ENCODE measurements at regions not wholly inside any gene's neighbourhood (a gene's known extent, or its start where the extent isn't known, plus 50 kb on each side); places are given as distances from the start of the nearest gene placed in this dataset.

DNA sequence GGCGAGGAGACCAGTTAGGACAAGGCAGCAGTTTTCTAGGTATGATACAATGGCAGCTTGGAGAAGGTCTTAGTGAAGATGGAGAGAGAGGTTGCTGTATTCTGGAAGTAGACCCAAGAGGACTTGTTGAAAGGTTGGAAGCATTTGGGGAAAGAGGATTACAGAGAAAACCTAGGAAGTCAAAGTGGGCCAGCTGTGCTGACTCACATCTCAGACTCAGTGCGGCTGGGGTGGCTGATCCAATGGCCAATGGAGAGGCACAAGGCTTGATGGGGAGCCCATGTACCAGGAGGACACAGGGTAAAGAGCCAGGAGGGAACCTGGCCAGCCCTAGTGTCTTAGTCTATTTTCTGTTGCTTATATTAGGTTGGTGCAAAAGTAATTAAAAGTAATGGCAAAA, 194.5 kb upstream of the GALNT17 start:
- 89 to 94% methylated on average over 2 of the region's 2 CpGs for WGBS, 2 donors
- TF ChIP-seq, protein P1, sequence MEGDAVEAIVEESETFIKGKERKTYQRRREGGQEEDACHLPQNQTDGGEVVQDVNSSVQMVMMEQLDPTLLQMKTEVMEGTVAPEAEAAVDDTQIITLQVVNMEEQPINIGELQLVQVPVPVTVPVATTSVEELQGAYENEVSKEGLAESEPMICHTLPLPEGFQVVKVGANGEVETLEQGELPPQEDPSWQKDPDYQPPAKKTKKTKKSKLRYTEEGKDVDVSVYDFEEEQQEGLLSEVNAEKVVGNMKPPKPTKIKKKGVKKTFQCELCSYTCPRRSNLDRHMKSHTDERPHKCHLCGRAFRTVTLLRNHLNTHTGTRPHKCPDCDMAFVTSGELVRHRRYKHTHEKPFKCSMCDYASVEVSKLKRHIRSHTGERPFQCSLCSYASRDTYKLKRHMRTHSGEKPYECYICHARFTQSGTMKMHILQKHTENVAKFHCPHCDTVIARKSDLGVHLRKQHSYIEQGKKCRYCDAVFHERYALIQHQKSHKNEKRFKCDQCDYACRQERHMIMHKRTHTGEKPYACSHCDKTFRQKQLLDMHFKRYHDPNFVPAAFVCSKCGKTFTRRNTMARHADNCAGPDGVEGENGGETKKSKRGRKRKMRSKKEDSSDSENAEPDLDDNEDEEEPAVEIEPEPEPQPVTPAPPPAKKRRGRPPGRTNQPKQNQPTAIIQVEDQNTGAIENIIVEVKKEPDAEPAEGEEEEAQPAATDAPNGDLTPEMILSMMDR (IDR thresholded peaks at IDR 0.05; ENCODE audit: control extremely low read depth, extremely low read depth) = no peak
- DNase-seq (no peak), ATAC-seq (ENCODE audit: insufficient read depth, low FRiP score) (no peak)
- Histone ChIP-seq H3K4me1 (ENCODE audit: control insufficient read depth in 5 of 5, insufficient read depth in 5 of 5, low read length in 5 of 5) (no peaks in the 10 kb centered on the region), H3K27ac (ENCODE audit: low read depth in 1 of 2, low read length in 1 of 2) (no peak overlapping the region), H3K4me3 (no peak overlapping the region), H3K27me3 (ENCODE audit: control insufficient read depth in 3 of 3, insufficient read depth in 3 of 3, low read length in 2 of 3) (no peaks in the 10 kb centered on the region), H3K36me3 (ENCODE audit: control insufficient read depth in 4 of 4, insufficient read depth in 4 of 4, low read length in 4 of 4) (no peaks in the 10 kb centered on the region), H3K9ac (ENCODE audit: insufficient read depth in 1 of 2, low read length in 2 of 2) (no peak overlapping the region), H3K9me3 (ENCODE audit: control insufficient read depth in 4 of 4, insufficient read depth in 3 of 4, low read length in 3 of 4) (peaks cover 0 to 2% (median 0%) of the 10 kb centered on the region in 4 donors)

DNA sequence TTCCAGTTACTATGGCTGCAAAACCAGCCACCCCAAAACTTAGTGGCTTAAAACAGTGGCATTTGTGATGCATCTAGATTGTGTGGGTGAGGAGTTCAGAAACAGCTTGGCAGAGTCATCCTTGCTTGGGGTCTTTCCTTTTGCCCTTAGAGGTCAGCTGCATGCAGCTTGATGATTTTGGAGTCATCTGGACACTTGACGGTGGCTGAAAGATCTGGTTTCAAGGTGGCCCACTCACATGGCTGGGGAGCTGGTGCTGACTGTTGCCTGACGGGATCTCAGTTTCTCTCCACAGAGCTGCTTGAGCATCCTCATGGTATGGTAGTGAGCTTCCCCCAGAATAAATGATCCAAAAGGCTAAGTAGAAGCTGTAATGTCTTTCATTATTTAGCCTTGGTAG, 191.3 kb upstream of the GALNT17 start:
- Histone ChIP-seq H3K36me3 (ENCODE audit: control insufficient read depth in 4 of 4, insufficient read depth in 4 of 4, low read length in 4 of 4) (no peaks in the 10 kb centered on the region), H3K4me1 (ENCODE audit: control insufficient read depth in 5 of 5, insufficient read depth in 5 of 5, low read length in 5 of 5) (no peaks in the 10 kb centered on the region), H3K9ac (ENCODE audit: insufficient read depth in 1 of 2, low read length in 2 of 2) (no peak overlapping the region), H3K27ac (ENCODE audit: low read depth in 1 of 2, low read length in 1 of 2) (no peak overlapping the region), H3K4me3 (no peak overlapping the region), H3K27me3 (ENCODE audit: control insufficient read depth in 3 of 3, insufficient read depth in 3 of 3, low read length in 2 of 3) (no peaks in the 10 kb centered on the region), H3K9me3 (ENCODE audit: control insufficient read depth in 4 of 4, insufficient read depth in 3 of 4, low read length in 3 of 4) (peaks cover 0 to 2% (median 0%) of the 10 kb centered on the region in 4 donors)
- DNase-seq (no peak), ATAC-seq (ENCODE audit: insufficient read depth, low FRiP score) (no peak)
- TF ChIP-seq, protein P1 (IDR thresholded peaks at IDR 0.05; ENCODE audit: control extremely low read depth, extremely low read depth) = no peak
- WGBS, 2 donors = 96 to 100% methylated on average over 2 of the region's 2 CpGs

DNA sequence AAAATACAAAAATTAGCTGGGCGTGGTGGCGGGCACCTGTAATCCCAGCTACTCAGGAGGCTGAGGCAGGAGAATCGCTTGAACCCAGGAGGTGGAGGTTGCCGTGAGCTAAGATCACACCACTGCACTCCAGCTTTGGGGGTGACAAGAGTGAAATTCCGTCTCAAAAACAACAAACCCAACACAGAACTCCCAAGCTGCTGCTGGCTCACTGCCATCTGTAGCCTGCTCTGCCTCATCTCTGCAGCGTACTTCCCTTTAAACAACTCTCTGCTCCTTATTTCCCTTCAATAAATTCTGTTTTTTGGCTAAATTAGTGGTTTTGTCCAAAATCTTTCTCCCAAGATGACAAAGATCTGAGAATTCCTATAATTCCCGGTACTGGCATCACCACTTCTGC, 189.2 kb upstream of the GALNT17 start:
- WGBS, 2 donors = 79 to 84% methylated on average over 7 of the region's 7 CpGs
- Histone ChIP-seq H3K4me3 (no peak overlapping the region), H3K9ac (ENCODE audit: insufficient read depth in 1 of 2, low read length in 2 of 2) (no peak overlapping the region), H3K4me1 (ENCODE audit: control insufficient read depth in 5 of 5, insufficient read depth in 5 of 5, low read length in 5 of 5) (no peaks in the 10 kb centered on the region), H3K27me3 (ENCODE audit: control insufficient read depth in 3 of 3, insufficient read depth in 3 of 3, low read length in 2 of 3) (no peaks in the 10 kb centered on the region), H3K27ac (ENCODE audit: low read depth in 1 of 2, low read length in 1 of 2) (no peak overlapping the region), H3K36me3 (ENCODE audit: control insufficient read depth in 4 of 4, insufficient read depth in 4 of 4, low read length in 4 of 4) (no peaks in the 10 kb centered on the region), H3K9me3 (ENCODE audit: control insufficient read depth in 4 of 4, insufficient read depth in 3 of 4, low read length in 3 of 4) (peaks cover 0 to 5% (median under 1%) of the 10 kb centered on the region in 4 donors)
- TF ChIP-seq, protein P1 (IDR thresholded peaks at IDR 0.05; ENCODE audit: control extremely low read depth, extremely low read depth) = no peak
- ATAC-seq (ENCODE audit: insufficient read depth, low FRiP score) (no peak), DNase-seq (peak; percentile 47 to 75 (median 58))

DNA sequence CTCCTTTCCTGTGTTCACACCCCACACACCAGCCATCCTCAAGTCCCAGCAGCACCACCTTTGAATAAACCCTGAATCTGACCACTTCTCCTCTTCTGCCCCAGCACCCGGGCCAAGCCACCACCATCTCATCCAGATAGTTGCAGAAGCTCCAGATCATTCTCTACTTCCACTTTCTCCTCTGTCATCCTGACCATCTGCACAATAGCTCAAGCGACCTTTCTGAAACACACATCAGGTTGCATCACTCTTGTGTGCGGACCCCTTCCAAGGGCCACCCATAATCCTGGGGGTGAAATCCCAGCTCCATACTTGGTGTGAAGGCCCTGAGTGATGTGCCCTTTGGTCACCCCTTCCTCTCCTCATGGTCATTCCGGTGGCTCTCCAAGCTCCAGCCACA, 187.4 kb upstream of the GALNT17 start:
- WGBS, 2 donors = 78 to 80% methylated on average over 4 of the region's 4 CpGs
- Histone ChIP-seq H3K9ac (ENCODE audit: insufficient read depth in 1 of 2, low read length in 2 of 2) (no peak overlapping the region), H3K4me3 (no peak overlapping the region), H3K27ac (ENCODE audit: low read depth in 1 of 2, low read length in 1 of 2) (no peak overlapping the region), H3K27me3 (ENCODE audit: control insufficient read depth in 3 of 3, insufficient read depth in 3 of 3, low read length in 2 of 3) (no peaks in the 10 kb centered on the region), H3K36me3 (ENCODE audit: control insufficient read depth in 4 of 4, insufficient read depth in 4 of 4, low read length in 4 of 4) (no peaks in the 10 kb centered on the region), H3K9me3 (ENCODE audit: control insufficient read depth in 4 of 4, insufficient read depth in 3 of 4, low read length in 3 of 4) (peaks cover 0 to 8% (median under 1%) of the 10 kb centered on the region in 4 donors), H3K4me1 (ENCODE audit: control insufficient read depth in 5 of 5, insufficient read depth in 5 of 5, low read length in 5 of 5) (no peaks in the 10 kb centered on the region)
- DNase-seq (no peak), ATAC-seq (ENCODE audit: insufficient read depth, low FRiP score) (no peak)
- TF ChIP-seq, protein P1 (IDR thresholded peaks at IDR 0.05; ENCODE audit: control extremely low read depth, extremely low read depth) = no peak
